HG03064 (cell line): ENCODE measurements at regions not wholly inside any gene's neighbourhood (a gene's known extent, or its start where the extent isn't known, plus 50 kb on each side); places are given as distances from the start of the nearest gene placed in this dataset.
"Not testable (repeated sequence)": the region's sequence is repeated elsewhere in the genome, so short reads cannot be mapped to it uniquely, and the experiment has no call there.

Source experiments
- ATAC-seq: cut with Tn5 transposase; IDR thresholded peaks from one replicate; pipeline ENCODE4 v1.9.1; 2021; ENCODE audit warnings: low read depth; ENCODE audit not compliant: unreplicated experiment

DNA sequence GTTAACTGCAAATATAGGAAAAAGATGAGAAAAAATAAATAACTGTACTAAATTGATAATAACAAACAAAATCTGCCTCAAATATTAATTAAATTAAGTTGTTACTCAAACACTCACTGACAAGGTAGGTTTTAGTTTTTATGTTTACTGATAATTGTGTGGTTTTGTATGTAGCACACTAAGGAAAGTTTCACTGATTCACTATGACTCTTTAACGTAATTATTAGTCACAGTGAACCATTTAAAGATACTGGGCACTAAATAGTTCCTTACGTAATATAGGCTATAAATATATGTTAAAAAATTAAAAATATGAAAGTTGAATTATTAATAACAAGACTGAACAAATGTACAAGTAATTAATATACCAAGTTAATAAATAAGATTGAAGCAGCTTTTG is 2330.0 kb upstream of the RAG2 start:
- no peak for ATAC-seq

DNA sequence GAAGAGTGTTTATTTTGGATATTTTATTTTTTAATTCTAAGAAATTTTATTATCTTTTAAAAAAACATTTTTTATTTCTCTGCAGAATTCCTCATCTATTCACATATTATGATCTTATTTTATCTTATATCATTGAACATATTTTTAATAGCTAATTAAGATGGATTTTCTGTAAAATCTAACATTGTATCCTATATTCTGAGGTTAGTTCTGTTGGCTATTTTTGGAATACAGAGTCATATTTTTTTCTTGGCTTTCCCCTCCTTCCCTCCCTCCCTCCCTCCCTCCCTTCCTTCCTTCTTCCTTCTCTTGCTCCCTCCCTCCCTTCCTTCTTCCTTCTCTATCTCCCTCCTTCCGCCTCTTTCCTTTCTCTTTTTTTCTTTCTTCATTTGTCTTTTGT is 2326.6 kb upstream of the RAG2 start:
- no peak for ATAC-seq

DNA sequence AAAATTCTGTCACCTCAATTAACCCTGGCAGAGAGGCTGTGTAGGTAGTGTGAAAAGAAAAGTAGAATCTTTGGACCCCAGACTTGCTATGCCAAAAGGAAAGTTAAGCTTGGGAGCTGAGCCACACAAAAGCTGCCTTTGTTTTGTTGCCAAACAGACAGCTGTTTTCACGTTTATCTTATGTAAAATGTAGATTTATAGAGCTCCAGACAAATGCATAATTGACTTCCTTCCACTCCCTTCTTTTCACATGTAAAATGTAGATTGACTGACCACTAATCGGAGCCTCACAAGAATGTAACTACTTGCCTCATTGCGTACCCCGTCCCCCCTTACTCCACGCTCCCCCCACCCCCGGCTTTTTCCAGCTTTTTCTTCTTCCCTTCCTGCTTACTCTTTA is 2302.2 kb upstream of the RAG2 start:
- ATAC-seq: no peak

DNA sequence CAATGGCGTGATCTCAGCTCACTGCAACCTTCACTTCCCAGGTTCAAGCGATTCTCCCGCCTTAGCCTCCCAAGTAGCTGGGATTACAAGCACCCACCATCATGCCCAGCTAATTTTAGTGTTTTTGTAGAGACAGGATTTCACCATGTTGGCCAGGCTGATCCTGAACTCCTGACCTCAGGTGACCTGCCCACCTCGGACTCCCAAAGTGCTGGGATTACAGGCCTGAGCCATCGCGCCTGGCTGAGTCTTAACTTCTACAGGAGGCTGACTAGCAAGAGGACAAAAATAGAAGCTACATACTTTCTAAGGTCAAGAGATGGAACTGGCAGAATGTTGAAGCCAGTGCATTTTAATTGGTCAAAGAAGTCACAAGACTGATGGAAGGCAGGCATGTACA is 2296.2 kb upstream of the RAG2 start:
- ATAC-seq: not testable (repeated sequence)

DNA sequence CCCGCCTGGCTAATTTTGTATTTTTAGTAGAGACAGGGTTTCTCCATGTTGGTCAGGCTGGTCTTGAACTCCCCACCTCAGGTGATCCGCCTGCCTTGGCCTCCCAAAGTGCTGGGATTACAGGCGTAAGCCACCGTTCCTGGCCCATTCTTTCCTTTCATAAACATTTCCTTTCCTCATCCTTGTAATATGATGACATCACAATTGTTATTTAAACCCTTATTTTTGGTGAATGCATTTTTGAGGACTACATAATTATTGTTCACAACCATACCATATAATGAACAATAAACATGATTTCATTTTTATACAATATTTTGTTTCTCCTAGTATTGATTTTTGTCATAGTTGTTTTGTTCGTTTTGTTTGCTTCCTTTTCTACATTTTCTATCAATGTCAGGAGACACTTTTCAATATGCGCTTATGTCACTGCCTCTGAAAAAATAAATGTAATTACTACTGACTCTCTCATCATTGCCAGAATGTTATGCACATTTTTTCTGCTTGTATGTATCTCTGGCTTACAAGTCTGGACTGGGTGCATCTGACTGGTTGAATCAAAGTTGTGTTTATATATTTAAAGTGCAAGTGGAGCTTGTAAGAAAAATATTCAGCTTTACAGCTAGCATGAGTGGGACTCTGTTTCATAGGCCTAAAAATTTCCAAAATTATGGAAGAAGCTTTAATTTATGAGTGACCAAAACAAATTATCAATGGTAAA is 2286.3 kb upstream of the RAG2 start:
- ATAC-seq: no peak

DNA sequence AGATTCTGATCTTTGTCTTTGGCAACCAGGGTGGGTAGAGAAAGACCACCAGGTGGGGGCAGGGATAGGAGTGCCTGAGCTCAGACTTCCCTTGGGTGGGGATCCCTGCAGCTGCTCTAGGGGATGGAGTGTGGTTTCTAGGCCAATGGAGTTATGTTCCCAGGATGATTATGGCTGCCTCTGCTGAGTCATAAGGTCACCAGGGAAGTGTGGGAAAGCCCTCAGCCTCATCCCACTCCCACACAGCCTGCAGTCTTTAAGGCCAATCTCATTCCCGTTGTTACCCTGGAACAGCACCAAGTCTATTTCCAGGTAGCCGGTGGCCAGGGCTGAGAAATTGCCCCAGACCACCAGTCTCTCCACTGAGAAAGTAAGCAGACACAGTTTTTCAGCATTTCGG is 2269.3 kb upstream of the RAG2 start:
- ATAC-seq: no peak

DNA sequence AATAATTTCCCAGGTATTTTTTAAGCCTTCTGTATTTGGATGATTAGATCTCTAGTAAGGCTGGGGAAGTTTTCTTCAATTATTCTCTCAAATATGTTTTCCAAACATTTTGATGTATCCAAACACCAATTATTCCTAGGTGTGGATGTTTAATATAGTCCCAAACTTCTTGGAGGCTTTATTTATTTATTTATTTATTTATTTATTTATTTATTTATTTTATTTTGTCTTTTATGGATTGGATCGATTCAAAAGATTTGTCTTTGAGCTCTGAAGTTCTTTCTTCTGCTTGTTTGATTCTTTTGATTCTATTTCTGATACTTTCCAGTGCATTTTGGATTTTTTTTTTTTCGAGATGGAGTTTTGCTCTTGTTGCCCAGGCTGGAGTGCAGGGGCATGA is 2267.9 kb upstream of the RAG2 start:
- ATAC-seq: no peak

DNA sequence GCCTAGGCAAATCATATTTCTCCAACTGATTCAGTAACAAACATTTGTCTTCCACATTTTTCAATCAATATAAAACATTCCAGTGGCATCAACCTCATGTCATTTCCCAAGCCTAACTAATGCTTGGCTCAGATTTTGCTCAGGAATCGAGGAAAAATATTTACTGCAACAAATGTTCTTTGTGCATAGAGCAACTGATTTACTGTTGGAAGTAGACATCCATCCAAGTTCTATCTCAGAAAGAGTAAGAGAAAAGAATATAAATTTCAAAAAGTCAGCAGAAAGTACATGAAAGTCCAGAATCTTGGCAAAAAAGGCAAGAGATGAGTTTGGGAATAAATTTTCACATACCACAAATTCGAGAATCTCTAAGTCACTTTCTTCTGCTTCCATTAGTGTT is 2245.0 kb upstream of the RAG2 start:
- no peak for ATAC-seq

DNA sequence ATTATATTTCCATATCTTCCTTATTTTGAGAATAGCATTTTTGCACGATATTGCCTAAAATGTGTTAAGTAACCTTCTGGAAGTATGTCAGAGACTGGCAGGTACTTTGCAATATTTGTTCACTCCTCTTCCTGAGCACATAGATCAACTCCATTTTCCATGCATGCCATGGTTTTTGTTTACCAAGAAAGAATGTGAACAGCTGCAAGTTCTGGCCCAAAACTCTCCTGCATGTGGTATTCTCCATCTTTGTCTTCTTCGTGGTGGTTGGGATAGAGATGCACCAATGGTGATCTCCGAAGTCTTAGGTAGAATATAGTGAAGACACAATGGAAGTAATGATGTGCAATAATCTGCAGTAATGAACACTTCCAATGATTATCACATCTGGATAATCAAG is 2241.0 kb upstream of the RAG2 start:
- ATAC-seq: no peak

DNA sequence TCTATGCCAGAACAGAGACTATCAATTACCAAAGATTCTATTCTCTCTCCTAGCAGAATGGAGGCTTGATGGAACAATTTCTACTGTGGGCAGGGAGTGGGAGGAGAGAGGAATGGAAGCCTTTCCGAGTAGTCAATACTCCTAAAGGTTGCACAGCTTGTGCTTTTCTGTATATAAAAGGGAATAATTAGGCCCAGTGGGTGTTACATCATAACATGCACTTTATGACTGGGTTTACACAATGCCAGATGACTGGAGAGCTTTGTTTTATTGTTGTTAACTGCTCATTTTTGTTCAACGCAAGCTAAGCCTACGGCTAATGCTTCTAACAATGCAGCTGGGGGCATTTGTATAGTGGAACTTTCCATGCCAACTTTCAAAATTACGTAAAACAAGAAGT is 2237.9 kb upstream of the RAG2 start:
- ATAC-seq: no peak

DNA sequence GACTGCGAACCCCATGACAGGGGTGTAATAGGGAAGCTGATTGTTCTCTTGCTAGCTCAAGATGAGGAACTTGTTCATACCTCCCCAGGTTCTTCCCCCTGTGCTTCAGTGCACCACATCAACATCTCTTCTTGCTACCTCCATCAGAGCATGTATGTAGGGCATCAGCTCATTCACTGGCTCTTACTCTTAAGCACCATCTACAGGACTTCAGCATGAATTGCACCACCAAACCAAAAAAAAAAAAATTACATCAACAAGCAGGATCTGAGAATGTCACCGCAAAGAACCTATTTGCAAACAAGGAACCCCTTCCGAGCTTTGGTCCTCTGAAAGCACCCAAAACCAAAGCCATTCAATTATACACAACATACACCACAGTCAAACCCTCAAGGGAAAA is 2226.5 kb upstream of the RAG2 start:
- no peak for ATAC-seq

DNA sequence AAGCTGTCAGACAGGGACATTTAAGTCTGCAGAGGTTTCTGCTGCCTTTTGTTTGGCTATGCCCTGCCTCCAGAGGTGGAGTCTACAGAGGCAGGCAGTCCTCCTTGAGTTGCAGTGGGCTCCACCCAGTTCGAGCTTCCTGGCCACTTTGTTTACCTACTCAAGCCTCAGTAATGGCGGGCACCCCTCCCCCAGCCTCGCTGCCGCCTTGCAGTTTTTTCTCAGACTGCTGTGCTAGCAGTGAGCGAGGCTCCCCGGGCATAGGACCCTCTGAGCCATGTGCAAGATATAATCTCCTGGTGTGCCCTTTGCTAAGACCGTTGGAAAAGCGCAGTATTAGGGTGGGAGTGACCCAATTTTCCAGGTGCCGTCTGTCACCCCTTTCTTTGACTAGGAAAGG is 2223.8 kb upstream of the RAG2 start:
- ATAC-seq: not testable (repeated sequence)

DNA sequence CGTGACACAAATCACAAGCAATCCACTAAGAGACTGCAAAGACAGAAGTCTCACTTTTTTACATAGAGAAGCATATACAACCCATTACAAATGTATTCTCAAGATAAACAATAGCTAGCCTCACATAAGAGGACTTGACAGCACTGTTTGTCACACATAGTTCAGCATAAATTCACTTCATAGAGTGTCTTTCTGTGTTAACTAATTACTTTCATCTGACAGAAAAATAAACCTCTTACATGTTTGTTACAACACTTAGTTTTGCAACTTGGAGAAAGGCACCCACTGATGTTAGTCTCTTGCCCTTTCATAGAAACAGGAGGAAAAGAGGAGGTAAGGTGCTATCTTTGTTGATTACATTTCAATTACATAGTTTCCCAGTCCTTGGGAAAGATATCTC is 2221.9 kb upstream of the RAG2 start:
- no peak for ATAC-seq

DNA sequence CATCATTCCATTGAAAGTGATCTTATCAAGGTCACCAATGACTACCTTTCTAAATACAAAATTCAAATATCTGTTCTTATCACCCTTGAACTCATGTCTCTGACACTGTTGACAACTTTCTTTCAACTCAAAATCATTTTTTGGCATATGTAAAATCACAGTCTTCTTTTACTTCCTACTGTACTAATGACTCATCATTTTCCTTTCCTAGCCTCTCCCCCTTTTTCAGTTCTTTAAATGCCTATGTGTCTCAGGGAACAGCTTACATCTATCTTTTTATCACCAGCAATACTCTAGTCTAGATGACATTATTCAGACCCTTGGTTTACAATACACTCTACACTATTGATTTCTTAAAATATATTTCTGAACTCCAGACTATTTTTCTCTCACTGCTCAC is 2220.7 kb upstream of the RAG2 start:
- no peak for ATAC-seq

DNA sequence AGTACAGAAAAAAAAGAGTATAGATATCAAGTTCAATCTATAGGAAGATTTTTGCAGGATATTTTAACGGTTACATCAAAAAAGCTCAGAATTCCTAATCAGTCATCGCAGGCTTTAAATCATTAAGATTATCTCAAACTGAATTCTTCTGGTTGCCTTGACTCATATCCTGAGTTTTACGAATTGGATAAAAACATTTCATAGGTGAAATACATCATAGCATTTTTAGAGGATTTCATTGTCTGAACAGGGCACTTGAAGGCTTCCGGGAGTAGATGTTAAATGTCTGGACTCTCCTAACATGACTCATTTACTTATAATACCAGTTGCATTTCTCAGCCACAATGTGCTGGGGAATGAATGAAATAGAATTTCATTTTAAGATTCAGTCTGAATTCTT is 2216.6 kb upstream of the RAG2 start:
- ATAC-seq: no peak

DNA sequence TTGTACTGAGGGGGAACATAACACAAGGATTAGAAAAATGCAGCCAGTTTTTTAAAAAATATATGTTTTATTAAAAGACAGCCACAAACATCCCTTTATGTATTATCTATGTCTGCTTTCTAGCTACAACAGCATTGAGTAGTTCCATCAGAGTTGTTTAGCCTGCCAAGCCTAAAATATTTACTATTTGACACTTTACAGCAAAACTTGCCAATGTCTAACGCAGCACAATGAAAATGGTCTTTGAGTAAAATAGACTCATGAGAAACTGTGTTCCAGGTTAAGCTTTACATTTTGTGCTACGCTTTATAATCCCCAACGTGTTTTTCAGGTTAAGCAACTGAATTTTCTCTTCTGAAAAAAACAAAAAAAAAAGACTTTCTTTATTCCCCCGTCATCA is 2211.5 kb upstream of the RAG2 start:
- ATAC-seq: no peak

DNA sequence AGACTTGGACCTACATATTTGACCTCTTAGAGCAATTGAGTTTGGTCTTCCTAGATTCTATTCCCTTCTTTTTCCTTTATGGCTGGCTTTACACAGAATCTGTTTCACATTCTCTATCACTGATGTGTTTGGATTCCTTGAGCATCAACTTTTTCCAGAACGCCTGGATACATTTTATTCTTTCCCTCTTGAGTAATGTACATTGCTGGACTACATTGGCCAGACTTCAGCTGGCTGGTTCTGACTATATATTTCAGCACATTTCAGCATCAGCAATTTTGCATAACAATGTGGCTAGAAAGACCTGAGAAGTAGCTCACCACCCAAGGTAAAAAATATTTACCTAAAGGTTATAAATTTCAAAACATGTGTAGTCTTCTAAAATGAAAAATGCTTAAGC is 2198.2 kb upstream of the RAG2 start:
- ATAC-seq: no peak

DNA sequence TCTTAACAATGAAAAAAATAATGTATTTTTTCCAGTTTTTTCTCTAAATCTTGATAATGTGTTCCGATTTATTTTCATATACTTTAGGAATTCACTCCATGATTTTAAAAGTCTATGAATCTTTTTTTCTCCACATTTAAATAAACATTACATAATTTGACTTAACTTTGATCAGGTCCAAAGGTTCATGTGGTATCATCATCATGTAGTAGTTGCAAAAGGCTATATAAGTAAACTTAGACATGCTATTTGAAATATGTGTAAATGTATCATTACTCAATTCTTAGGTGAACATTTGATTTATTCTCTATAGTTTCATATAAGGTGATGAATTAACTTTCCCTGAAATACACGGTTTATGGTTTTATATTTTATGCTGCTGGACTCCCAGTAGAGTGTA is 2197.0 kb upstream of the RAG2 start:
- ATAC-seq: no peak

DNA sequence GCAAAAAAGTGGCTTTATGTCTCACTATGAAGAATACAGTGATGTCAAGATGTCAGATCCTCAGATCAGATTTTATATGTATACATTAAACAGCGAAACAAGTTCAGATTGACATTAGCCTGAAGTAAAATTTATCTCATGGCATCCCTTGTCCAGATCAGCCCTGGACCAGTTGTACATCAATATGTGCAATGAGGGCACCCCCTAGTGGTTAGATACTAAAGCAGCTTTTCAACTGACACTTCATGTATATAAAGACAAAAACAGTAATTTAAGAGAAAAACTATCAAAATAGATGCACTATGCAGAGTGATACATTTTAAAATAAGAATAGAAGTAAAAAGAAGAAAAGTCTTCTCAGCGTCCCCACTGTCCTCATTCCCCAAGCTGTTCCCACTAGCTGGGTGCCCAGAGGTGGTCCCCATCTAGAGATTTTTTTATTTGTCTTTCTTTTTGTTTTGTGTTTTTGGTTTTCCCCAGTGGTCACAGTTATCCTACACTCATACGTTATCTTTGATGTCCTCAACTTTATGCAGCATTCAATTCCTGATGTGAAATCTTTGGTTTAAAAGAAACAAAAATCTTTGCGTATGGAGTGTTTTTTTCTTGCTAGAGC is 2193.4 kb upstream of the RAG2 start:
- no peak for ATAC-seq

DNA sequence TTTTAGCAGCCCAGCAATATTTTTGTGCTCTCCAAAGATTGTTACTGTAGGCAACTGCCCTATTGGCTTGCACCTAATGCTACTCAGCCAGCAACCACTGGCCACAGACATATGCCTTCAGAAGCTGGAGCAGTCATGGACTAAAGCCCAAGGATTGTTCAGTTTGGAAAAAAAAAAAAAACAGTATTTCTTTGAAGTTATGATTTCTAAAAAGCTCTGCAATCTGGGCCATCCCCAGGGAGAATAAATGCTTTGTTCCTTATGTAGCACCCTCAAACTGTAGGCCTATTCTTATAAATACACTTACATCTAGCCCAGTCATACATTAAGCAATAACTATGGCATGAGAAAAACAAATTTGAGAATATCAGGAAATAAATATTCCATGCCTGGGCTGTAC is 2190.5 kb upstream of the RAG2 start:
- ATAC-seq: no peak

DNA sequence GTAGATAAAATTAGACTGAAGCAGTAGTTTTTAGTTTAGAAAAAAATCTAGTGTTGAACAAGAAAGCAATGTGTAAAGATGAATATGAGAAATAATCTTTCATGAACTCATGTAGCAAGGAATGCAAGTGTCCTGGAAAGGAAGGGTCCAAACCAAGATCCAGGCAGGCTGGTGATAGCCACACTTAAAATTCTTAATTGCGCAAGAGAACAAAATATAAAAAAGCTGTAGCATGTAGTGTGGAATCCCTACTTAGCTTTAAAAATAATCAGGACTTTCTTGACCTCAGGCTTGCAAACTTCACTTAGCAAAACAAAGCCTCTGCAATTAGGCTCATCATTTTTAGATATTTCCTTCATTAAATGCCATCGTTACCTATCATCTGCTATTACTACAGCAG is 2186.1 kb upstream of the RAG2 start:
- ATAC-seq: no peak

DNA sequence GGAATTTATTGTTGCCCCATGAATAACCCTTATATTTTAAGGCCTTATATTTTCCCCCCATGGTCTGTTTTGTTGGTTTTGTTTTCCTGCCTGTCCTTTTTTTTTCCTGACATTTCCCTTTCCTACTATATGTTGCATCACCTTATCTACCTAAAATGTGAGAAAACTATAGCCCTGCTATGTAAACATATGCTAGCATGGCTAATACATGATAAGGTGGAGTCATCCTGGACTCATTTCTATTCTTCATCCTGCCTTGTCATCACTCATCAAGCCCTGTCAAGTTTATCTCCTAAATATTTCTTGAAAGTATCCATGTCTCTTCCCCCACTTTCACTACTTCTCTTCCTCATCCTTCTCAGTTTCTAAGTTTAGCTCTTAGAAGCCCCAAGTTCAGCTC is 2168.8 kb upstream of the RAG2 start:
- no peak for ATAC-seq

DNA sequence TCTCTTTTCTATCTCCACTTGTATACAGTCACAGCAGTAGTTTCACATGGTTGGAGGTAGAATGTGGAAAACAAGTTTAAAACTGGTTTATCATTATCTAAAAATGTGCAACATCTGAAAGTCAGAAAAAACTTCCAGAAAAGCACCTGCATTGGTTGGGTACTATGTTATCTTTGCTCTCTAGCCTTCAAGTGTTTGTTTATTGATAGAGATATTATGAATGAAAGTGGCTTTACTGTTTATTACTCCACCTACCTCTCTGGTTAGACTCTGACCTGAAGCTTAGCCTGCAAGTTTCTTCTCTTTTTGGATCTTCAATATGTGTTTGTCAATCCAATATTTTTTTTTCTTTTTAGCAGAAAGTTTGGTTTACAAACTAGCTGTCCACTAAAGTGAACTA is 2161.4 kb upstream of the RAG2 start:
- ATAC-seq: no peak
